Neuronal stem cell (in vitro differentiated cells): ENCODE measurements at regions not wholly inside any gene's neighbourhood (a gene's known extent, or its start where the extent isn't known, plus 50 kb on each side); places are given as distances from the start of the nearest gene placed in this dataset.

ENCODE experiments used
- DNase-seq: peaks from one replicate; pipeline ENCODE4 v3.0.0-alpha.2; 2013; ENCODE audit warnings: low spot score
- H2AFZ ChIP-seq: one replicate; pipeline ENCODE4 v1.6.1; 2013; ENCODE audit warnings: mild to moderate bottlenecking, low read length, inconsistent platforms
- H2AK5ac ChIP-seq: 2 replicates; pipeline ENCODE4 v1.6.1; 2013; ENCODE audit warnings: low read depth, mild to moderate bottlenecking, inconsistent platforms, low read length, moderate library complexity, mixed read lengths
- H2BK120ac ChIP-seq: 2 replicates; pipeline ENCODE4 v1.6.1; 2013; ENCODE audit warnings: low read depth, mild to moderate bottlenecking, inconsistent platforms, low read length, moderate library complexity, mixed read lengths
- H2BK12ac ChIP-seq: one replicate; pipeline ENCODE4 v1.6.1; 2013; ENCODE audit warnings: low read length, inconsistent platforms
- H2BK15ac ChIP-seq: 2 replicates; pipeline ENCODE4 v1.6.1; 2013; ENCODE audit warnings: mild to moderate bottlenecking, low read length, inconsistent platforms, mixed read lengths
- H2BK5ac ChIP-seq: one replicate; pipeline ENCODE4 v1.6.1; 2013; ENCODE audit warnings: inconsistent platforms, mild to moderate bottlenecking, low read length, moderate library complexity
- H3K14ac ChIP-seq: one replicate; pipeline ENCODE4 v1.6.1; 2013; ENCODE audit warnings: low read length, inconsistent platforms
- H3K18ac ChIP-seq: 2 replicates; pipeline ENCODE4 v1.6.1; 2013; ENCODE audit warnings: low read length, inconsistent platforms
- H3K23ac ChIP-seq: 2 replicates; pipeline ENCODE4 v1.6.1; 2013; ENCODE audit warnings: low read depth, mild to moderate bottlenecking, mixed read lengths, low read length, inconsistent platforms; ENCODE audit not compliant: poor library complexity
- H3K27ac ChIP-seq: replicated peaks from 3 replicates; pipeline ENCODE4 v1.5.1; 2013; ENCODE audit warnings: low read length, inconsistent platforms
- H3K27me3 ChIP-seq, 3 experiments: 2 replicates each; pipeline ENCODE4 v1.6.1; 2013; ENCODE audit warnings: low read length in 3 of 3, mild to moderate bottlenecking in 2 of 3, inconsistent platforms in 1 of 3, low read depth in 1 of 3, mixed read lengths in 1 of 3, moderate library complexity in 1 of 3; ENCODE audit not compliant: control insufficient read depth in 3 of 3, insufficient read depth in 3 of 3
- H3K36me3 ChIP-seq, 2 donors: replicated peaks in 1 of 2; 2 replicates each; pipeline ENCODE4 v1.6.1; 2013; ENCODE audit warnings: low read length in 2 of 2; ENCODE audit not compliant: control insufficient read depth in 2 of 2, insufficient read depth in 2 of 2
- H3K4ac ChIP-seq: 2 replicates; pipeline ENCODE4 v1.6.1; 2013; ENCODE audit warnings: inconsistent platforms, mild to moderate bottlenecking, low read length, moderate library complexity
- H3K4me1 ChIP-seq, 2 donors: 1 replicate in 1 of 2; 2 replicates in 1 of 2; pipeline ENCODE4 v1.6.1; 2013; ENCODE audit warnings: low read length in 2 of 2, low read depth in 1 of 2; ENCODE audit not compliant: control insufficient read depth in 2 of 2, insufficient read depth in 1 of 2
- H3K4me2 ChIP-seq: one replicate; pipeline ENCODE4 v1.6.1; 2013; ENCODE audit warnings: mild to moderate bottlenecking, low read length, inconsistent platforms; ENCODE audit not compliant: insufficient read depth, poor library complexity, severe bottlenecking
- H3K4me3 ChIP-seq, 2 donors: 2 replicates each; pipeline ENCODE4 v1.5.1; 2013; ENCODE audit warnings: low read length in 2 of 2, mild to moderate bottlenecking in 2 of 2, inconsistent platforms in 1 of 2, moderate library complexity in 1 of 2
- H3K79me1 ChIP-seq: one replicate; pipeline ENCODE4 v1.6.1; 2013; ENCODE audit warnings: low read depth, mild to moderate bottlenecking, inconsistent platforms, low read length, moderate library complexity
- H3K9ac ChIP-seq: one replicate; pipeline ENCODE4 v1.6.1; 2013; ENCODE audit warnings: mild to moderate bottlenecking, low read depth, low read length, inconsistent platforms; ENCODE audit not compliant: poor library complexity
- H3K9me3 ChIP-seq, 2 donors: replicated peaks in 1 of 2; 2 replicates each; pipeline versions ENCODE3 to v1.6.1; 2013; ENCODE audit warnings: low read length in 2 of 2, mild to moderate bottlenecking in 2 of 2, inconsistent platforms in 1 of 2, low read depth in 1 of 2, mixed read lengths in 1 of 2, moderate library complexity in 1 of 2; ENCODE audit not compliant: control insufficient read depth in 2 of 2, insufficient read depth in 1 of 2
- H4K8ac ChIP-seq: one replicate; pipeline ENCODE4 v1.6.1; 2013; ENCODE audit warnings: low read depth, mild to moderate bottlenecking, inconsistent platforms, low read length, moderate library complexity
- H4K91ac ChIP-seq: one replicate; pipeline ENCODE4 v1.6.1; 2013; ENCODE audit warnings: low read length, low read depth, mild to moderate bottlenecking, inconsistent platforms; ENCODE audit not compliant: poor library complexity
- WGBS, 2 donors: extraction: QIAGEN DNeasy Blood & Tissue Kit; methylation state at CpG; one replicate each; pipeline ENCODE4 v1.1.7; 2013; ENCODE audit warnings: missing lambda C conversion rate in 2 of 2, mixed read lengths in 1 of 2; ENCODE audit not compliant: insufficient read length in 2 of 2, insufficient replicate concordance in 1 of 2; ENCODE audit errors: extremely low coverage in 2 of 2; 5-methylcytosine and 5-hydroxymethylcytosine counted together

DNA sequence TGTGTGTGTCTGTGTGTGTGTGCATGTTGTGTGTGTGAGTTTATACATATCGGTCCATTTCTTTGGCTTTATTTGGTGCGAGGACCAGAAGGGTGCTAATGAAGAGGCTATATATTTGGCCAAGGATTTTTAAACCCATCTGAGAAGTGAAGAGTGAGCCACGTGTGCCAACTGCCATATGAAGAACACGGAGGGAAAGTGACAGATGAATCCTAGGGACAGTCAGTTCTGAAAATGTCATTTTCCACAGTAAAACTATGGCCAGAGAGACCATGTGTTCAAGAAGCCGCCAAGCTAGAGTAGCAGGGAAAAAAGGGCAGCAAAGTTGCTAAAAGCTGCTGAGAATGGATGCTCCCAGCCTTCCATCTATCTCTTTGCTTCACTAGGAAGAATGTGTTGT lies 297.3 kb upstream of the LMCD1 start:
- no peaks in the 10 kb centered on the region for H3K9me3 ChIP-seq
- no peak overlapping the region for H3K9ac ChIP-seq
- no peak overlapping the region for H2BK15ac ChIP-seq
- H2AK5ac ChIP-seq: no peak overlapping the region
- H3K18ac ChIP-seq: no peak overlapping the region
- no peak overlapping the region for H3K4ac ChIP-seq
- H2BK120ac ChIP-seq: no peak overlapping the region
- no peak overlapping the region for H3K4me2 ChIP-seq
- H3K27ac ChIP-seq: no peak overlapping the region
- H2BK5ac ChIP-seq: no peak overlapping the region
- no CpG with 5 or more reads among the region's 5 CpGs for WGBS, 2 donors
- H3K27me3 ChIP-seq: no peaks in the 10 kb centered on the region
- H2AFZ ChIP-seq: no peak overlapping the region
- DNase-seq: no peak
- no peak overlapping the region for H3K14ac ChIP-seq
- H3K4me3 ChIP-seq: no peak overlapping the region
- no peak overlapping the region for H4K8ac ChIP-seq
- no peak overlapping the region for H2BK12ac ChIP-seq
- peaks cover 0 to 3% of the 10 kb centered on the region in 2 donors for H3K4me1 ChIP-seq
- no peak overlapping the region for H3K23ac ChIP-seq
- no peak overlapping the region for H4K91ac ChIP-seq
- no peaks in the 10 kb centered on the region for H3K79me1 ChIP-seq
- H3K36me3 ChIP-seq: no peaks in the 10 kb centered on the region

- no peak overlapping the region for H3K23ac ChIP-seq
- H2AFZ ChIP-seq: no peak overlapping the region
- H3K4me1 ChIP-seq: peaks cover 0 to 3% of the 10 kb centered on the region in 2 donors
- H3K9ac ChIP-seq: no peak overlapping the region
- H3K4me2 ChIP-seq: no peak overlapping the region
- no peak overlapping the region for H3K4ac ChIP-seq
- H3K9me3 ChIP-seq: no peaks in the 10 kb centered on the region
- no peak overlapping the region for H2BK15ac ChIP-seq
- no peak overlapping the region for H3K14ac ChIP-seq
- WGBS, 2 donors: no CpG with 5 or more reads among the region's 5 CpGs
- no peak overlapping the region for H4K8ac ChIP-seq
- H2BK12ac ChIP-seq: no peak overlapping the region
- DNase-seq: no peak
- H3K4me3 ChIP-seq: no peak overlapping the region
- H4K91ac ChIP-seq: no peak overlapping the region
- no peaks in the 10 kb centered on the region for H3K36me3 ChIP-seq
- H2BK5ac ChIP-seq: no peak overlapping the region
- no peak overlapping the region for H3K27ac ChIP-seq
- no peak overlapping the region for H2AK5ac ChIP-seq
- no peaks in the 10 kb centered on the region for H3K79me1 ChIP-seq
- no peak overlapping the region for H2BK120ac ChIP-seq
- no peaks in the 10 kb centered on the region for H3K27me3 ChIP-seq
- H3K18ac ChIP-seq: no peak overlapping the region
These were observed 296.6 kb upstream of the LMCD1 start for GRCh38 chr3:8204853-8205650.

GRCh38 chr3:8205881-8206280 lies 295.7 kb upstream of the LMCD1 start:
- no peak for DNase-seq
- no peak overlapping the region for H3K4me2 ChIP-seq
- no peaks in the 10 kb centered on the region for H3K79me1 ChIP-seq
- H3K4ac ChIP-seq: no peak overlapping the region
- no peak overlapping the region for H3K18ac ChIP-seq
- no peak overlapping the region for H2BK5ac ChIP-seq
- H3K4me1 ChIP-seq: peaks cover 0 to 3% of the 10 kb centered on the region in 2 donors
- H3K36me3 ChIP-seq: no peaks in the 10 kb centered on the region
- no peak overlapping the region for H3K23ac ChIP-seq
- H2BK15ac ChIP-seq: no peak overlapping the region
- H2BK12ac ChIP-seq: no peak overlapping the region
- H4K8ac ChIP-seq: no peak overlapping the region
- no peak overlapping the region for H2BK120ac ChIP-seq
- no peak overlapping the region for H4K91ac ChIP-seq
- no peak overlapping the region for H2AFZ ChIP-seq
- WGBS, 2 donors: no CpG with 5 or more reads among the region's 2 CpGs
- H3K14ac ChIP-seq: no peak overlapping the region
- H3K27me3 ChIP-seq: no peaks in the 10 kb centered on the region
- no peak overlapping the region for H3K27ac ChIP-seq
- H3K9ac ChIP-seq: no peak overlapping the region
- H3K9me3 ChIP-seq: no peaks in the 10 kb centered on the region
- no peak overlapping the region for H2AK5ac ChIP-seq
- H3K4me3 ChIP-seq: no peak overlapping the region

- H3K4me1 ChIP-seq: no peaks in the 10 kb centered on the region
- H2BK120ac ChIP-seq: no peak overlapping the region
- H3K4ac ChIP-seq: no peak overlapping the region
- no peak overlapping the region for H3K23ac ChIP-seq
- H3K9ac ChIP-seq: no peak overlapping the region
- H3K36me3 ChIP-seq: no peaks in the 10 kb centered on the region
- no peak overlapping the region for H3K14ac ChIP-seq
- no peak overlapping the region for H2BK12ac ChIP-seq
- H2BK5ac ChIP-seq: no peak overlapping the region
- H3K18ac ChIP-seq: no peak overlapping the region
- H3K4me3 ChIP-seq: no peak overlapping the region
- no peak overlapping the region for H2AFZ ChIP-seq
- no peak for DNase-seq
- H2BK15ac ChIP-seq: no peak overlapping the region
- no peak overlapping the region for H4K91ac ChIP-seq
- WGBS, 2 donors: no CpG with 5 or more reads among the region's 3 CpGs
- H3K9me3 ChIP-seq: no peaks in the 10 kb centered on the region
- H2AK5ac ChIP-seq: no peak overlapping the region
- no peaks in the 10 kb centered on the region for H3K79me1 ChIP-seq
- H3K27me3 ChIP-seq: no peaks in the 10 kb centered on the region
- no peak overlapping the region for H3K4me2 ChIP-seq
- no peak overlapping the region for H4K8ac ChIP-seq
- H3K27ac ChIP-seq: no peak overlapping the region
These were observed 294.5 kb upstream of the LMCD1 start for GRCh38 chr3:8206971-8207617.
